NCI-H345 treated with DMSO at 0.1 percent for 48 hours (cell line): ENCODE measurements at regions not wholly inside any gene's neighbourhood (a gene's known extent, or its start where the extent isn't known, plus 50 kb on each side); places are given as distances from the start of the nearest gene placed in this dataset.
"Not testable (repeated sequence)": the region's sequence is repeated elsewhere in the genome, so short reads cannot be mapped to it uniquely, and the experiment has no call there.

Experiments used
- DNase-seq: peaks from one replicate; lab custom pipeline; 2025; ENCODE audit not compliant: unreplicated experiment; lab: John Stamatoyannopoulos, UW

DNA sequence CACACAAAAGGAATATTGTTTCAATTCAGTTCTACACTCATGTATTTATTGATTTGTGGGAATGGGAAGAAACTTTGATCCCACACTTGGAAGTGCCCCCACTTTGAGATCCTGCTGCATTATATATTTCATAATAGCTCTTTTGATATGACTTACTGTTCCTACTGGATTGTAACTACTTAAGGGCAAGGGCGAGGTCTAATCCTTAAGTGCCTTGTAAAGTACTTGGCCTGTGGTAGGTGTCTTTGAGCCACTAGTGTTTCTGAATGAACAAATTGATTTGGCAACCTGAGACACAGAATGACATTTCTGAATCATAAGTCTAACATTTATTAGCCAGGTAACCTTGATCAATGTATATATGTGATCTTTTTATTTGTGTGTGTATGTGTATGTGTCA lies 767.2 kb downstream of the RAB28 start:
- no peak for DNase-seq

GRCh38 chr4:12712648-12713339 lies 771.3 kb downstream of the RAB28 start:
- DNase-seq, result no peak

- DNase-seq, result no peak
Measured at GRCh38 chr4:12707381-12708175, 776.6 kb downstream of the RAB28 start.

GRCh38 chr4:12703036-12703435 lies 781.1 kb downstream of the RAB28 start:
- peak; percentile 42 for DNase-seq

GRCh38 chr4:12701384-12701783 lies 782.8 kb downstream of the RAB28 start:
- no peak for DNase-seq

DNA sequence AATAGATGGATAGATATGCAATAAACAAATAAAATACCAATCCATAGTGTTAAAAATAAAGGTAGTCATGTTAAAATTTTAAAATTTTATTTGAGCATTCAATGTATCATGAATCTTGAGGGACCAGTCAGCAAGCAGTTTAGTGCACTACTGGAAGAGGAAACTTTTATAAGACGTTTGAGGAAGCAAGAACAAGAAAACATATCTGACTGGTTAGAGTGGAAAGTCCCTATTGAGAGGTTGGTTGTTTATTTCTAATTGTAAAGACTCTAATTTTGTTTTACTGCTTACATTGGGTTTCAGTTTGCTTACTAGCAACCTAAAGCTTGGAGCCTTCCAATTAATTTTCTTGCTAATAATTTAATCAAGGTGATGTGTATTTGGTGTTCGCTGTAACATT lies 786.2 kb downstream of the RAB28 start:
- DNase-seq, result no peak

GRCh38 chr4:12692815-12693214 lies 791.3 kb downstream of the RAB28 start:
- DNase-seq, result no peak

DNA sequence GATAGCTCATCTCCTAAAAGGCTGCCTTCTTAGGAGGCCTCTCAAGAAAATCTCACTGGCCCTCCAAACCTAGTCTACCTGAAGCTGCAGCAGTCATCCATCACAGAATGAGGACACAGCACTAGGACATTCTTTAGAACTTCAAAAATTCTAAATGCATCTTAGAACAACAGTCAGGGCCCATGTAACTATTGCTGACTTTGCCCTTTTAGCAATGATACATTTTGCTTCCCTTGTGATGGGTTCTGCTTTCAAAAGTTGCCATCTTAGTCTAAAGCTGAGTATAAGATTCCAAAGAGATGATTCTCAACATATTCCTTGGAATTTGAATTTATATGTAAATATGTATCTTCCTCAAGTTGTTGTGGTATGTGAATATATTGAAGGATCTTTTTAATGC lies 793.0 kb downstream of the RAB28 start:
- no peak for DNase-seq

GRCh38 chr4:12689457-12689856 lies 794.7 kb downstream of the RAB28 start:
- DNase-seq, result no peak

DNA sequence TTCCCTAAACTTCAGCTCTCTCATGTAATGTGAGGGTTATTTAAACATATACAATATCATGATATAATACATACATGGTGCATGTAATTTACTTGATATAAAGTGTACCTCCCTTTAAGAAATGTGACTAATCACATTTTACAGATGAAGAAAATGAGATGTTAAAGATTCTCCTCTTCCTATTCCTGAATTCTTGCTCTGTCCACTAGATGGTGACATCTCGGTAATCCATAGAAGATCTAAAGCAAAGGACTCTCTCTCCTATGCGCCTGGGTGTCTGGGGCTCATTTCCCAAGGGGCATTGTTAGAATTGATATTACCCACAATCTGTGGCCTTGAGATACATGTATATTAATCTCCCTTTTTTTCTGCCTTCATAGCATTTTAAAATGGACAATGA lies 804.9 kb downstream of the RAB28 start:
- no peak for DNase-seq

- no peak for DNase-seq
Measured at GRCh38 chr4:12674184-12674583, 810.0 kb downstream of the RAB28 start.

GRCh38 chr4:12672303-12672702 lies 811.8 kb downstream of the RAB28 start:
- no peak for DNase-seq

GRCh38 chr4:12658146-12658545 lies 826.0 kb downstream of the RAB28 start:
- no peak for DNase-seq

- no peak for DNase-seq
Measured at GRCh38 chr4:12651876-12652275, 832.3 kb downstream of the RAB28 start.

GRCh38 chr4:12645732-12646131 lies 838.4 kb downstream of the RAB28 start:
- DNase-seq, result no peak

DNA sequence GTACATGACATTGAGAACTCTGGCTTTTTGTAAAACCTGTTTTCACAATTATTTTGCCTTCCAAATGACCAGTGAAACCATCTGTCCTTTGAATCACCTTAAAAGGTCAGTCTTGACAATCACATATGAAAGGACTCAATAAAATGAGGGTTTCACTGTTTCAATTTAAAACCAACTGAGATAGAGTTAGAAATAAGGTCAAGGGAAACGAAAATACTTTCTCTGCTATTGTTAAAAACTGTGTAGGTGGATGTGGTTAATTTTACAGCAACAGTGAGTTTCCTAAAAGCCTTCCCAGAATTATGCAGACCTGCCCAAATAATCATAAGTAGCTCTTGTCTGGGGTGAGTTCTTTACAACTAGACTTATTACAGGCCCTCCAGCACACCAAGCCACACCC lies 839.9 kb downstream of the RAB28 start:
- DNase-seq, result no peak

DNA sequence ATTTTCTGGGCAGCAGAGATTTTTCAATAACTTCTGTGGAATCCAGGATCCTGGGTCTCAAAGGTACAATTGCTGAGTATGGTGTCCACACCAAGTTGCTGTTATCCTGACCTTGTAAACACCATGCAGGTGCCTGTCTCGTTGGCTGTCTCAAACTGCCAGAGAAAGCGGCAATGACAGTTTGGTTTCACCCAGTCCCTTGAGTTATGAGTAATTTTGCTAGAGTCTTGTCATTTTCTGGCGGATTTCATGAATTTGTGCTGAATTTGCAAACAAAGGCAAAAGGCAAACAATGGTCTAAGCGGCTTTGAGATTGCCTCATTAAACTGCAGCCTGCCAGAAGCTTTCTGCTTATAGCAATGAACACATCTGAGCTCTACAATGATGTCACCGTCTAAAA lies 847.9 kb downstream of the RAB28 start:
- DNase-seq, result no peak

DNA sequence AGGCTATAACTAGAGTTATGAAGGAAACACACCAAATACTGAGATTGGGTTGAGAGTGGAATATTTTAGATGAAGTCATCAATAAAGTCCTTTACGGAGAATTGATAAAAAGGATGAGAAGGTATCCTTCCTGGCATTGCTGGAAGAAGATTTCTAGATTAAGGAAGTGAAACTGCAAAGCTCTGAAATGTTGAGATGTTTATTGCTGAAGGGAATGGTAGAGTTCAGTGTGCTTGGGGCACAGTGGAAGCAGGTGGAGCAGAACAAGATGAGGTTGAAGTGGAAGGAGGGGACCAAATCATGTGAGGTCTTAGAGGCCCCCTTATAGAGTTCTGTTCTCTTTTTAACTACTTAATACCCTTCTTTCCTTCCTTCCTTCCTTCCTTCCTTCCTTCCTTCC lies 848.5 kb downstream of the RAB28 start:
- DNase-seq, result no peak

DNA sequence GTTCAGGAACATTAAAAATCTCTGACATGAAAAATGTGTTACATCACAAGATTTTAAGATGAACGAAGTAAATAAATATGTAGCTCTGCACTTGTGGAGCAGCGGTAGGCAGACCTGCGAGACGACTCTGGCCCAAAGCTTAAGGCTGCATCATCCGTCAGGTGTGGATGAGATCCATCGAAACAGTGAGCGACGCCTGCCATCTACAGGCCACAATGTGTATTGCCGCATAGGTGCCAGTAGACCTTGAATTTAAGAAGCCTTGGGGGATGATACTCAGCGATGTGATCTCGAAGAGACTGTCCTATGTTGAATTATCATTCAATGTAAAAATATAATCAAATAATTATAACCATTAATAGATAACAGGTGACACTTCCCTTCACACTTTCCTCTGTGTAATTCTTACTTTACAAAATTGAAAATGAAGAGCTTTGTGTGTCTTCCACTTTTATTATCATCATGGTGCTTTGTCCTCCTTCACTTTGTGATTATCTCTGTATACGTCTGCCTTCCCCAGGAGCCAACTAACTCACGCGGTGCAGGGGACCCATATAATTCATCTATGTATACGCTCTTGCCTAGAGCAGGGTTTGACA lies 851.0 kb downstream of the RAB28 start:
- peak; percentile 72 for DNase-seq

DNA sequence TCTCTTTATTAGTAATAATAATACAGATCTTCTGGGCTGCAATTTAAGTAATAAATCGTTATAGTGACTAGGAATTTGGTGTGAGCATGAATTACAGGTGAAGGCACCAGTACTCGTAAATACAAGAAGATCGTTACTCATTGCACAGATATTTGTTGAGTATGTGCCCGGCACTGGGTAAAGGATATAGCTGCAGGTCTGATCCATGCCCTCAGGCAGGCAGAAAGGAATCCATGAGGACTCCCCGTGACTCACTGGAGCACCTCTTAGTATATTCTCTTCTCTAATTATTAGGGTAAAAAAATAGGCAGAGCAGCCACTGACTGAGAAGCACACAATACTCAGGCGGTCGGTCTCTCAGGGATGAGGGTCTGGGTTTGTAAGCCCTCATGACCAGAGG lies 868.3 kb downstream of the RAB28 start:
- no peak for DNase-seq

DNA sequence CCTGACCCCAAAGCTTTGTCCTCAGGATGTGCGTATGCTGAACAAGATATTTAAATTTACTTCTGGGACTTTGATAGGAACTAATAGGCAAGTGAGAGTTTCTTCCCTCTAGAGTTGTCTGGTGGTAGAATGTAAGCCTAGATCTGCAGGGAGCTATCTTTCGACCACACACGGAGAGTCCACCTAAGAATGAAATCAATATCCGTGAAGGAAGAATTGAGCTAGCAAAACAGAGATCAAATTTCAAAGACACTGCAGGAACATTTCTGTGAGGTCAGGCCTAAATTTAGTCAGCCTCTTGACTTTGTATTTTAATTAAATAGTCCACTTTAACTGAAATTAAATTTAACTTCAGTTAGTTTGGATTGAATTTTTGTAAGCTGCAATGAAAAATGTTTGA lies 871.3 kb downstream of the RAB28 start:
- DNase-seq, result no peak

- not testable (repeated sequence) for DNase-seq
Measured at GRCh38 chr4:12609212-12609875, 874.8 kb downstream of the RAB28 start.
